Mononuclear cell (primary cell): ENCODE measurements at regions not wholly inside any gene's neighbourhood (a gene's known extent, or its start where the extent isn't known, plus 50 kb on each side); places are given as distances from the start of the nearest gene placed in this dataset.

Experiments
- H3K27me3 ChIP-seq: 2 replicates; pipeline ENCODE4 v1.6.0; 2011; ENCODE audit warnings: low read length, control low read depth; ENCODE audit not compliant: insufficient read depth
- H3K4me1 ChIP-seq: 2 replicates; pipeline ENCODE4 v1.5.1; 2011; ENCODE audit warnings: mild to moderate bottlenecking, low read length, control low read depth; ENCODE audit not compliant: insufficient read depth
- H3K4me3 ChIP-seq: 2 replicates; pipeline ENCODE4 v1.5.1; 2011; ENCODE audit warnings: mild to moderate bottlenecking, low read length, moderate library complexity
- H3K9me3 ChIP-seq: 2 replicates; pipeline ENCODE4 v1.5.1; 2011; ENCODE audit warnings: low read depth, mild to moderate bottlenecking, control low read depth, low read length

GRCh38 chr6:82013561-82014530, 233.7 kb downstream of the IBTK start:
- Histone ChIP-seq H3K27me3 (no peaks in the 10 kb centered on the region), H3K9me3 (no peaks in the 10 kb centered on the region), H3K4me3 (no peak overlapping the region), H3K4me1 (no peaks in the 10 kb centered on the region)

GRCh38 chr6:82006027-82006738, 241.4 kb downstream of the IBTK start:
- Histone ChIP-seq H3K4me3 (no peak overlapping the region), H3K27me3 (no peaks in the 10 kb centered on the region), H3K9me3 (no peaks in the 10 kb centered on the region), H3K4me1 (peaks cover 4% of the 10 kb centered on the region)

- Histone ChIP-seq H3K4me1 (peaks cover 15% of the 10 kb centered on the region), H3K4me3 (no peak overlapping the region), H3K27me3 (no peaks in the 10 kb centered on the region), H3K9me3 (no peaks in the 10 kb centered on the region)
Observed at GRCh38 chr6:82000551-82000950, 247.0 kb downstream of the IBTK start.

- Histone ChIP-seq H3K4me3 (no peak overlapping the region), H3K27me3 (no peaks in the 10 kb centered on the region), H3K4me1 (peaks cover 11% of the 10 kb centered on the region), H3K9me3 (no peaks in the 10 kb centered on the region)
Observed at GRCh38 chr6:81999826-82000225, 247.3 kb upstream of the TENT5A start.

- Histone ChIP-seq H3K9me3 (no peaks in the 10 kb centered on the region), H3K27me3 (no peaks in the 10 kb centered on the region), H3K4me3 (no peak overlapping the region), H3K4me1 (peaks cover 11% of the 10 kb centered on the region)
Observed at GRCh38 chr6:81999270-81999669, 246.8 kb upstream of the TENT5A start.

GRCh38 chr6:81998432-81998831, 246.0 kb upstream of the TENT5A start:
- Histone ChIP-seq H3K9me3 (no peaks in the 10 kb centered on the region), H3K4me3 (no peak overlapping the region), H3K4me1 (peaks cover 11% of the 10 kb centered on the region), H3K27me3 (no peaks in the 10 kb centered on the region)

- Histone ChIP-seq H3K4me1 (peaks cover 11% of the 10 kb centered on the region), H3K4me3 (no peak overlapping the region), H3K27me3 (no peaks in the 10 kb centered on the region), H3K9me3 (no peaks in the 10 kb centered on the region)
Observed at GRCh38 chr6:81997090-81997926, 244.8 kb upstream of the TENT5A start.

GRCh38 chr6:81996414-81996813, 243.9 kb upstream of the TENT5A start:
- H3K27me3 ChIP-seq, result no peaks in the 10 kb centered on the region
- H3K4me1 ChIP-seq, result peaks cover 11% of the 10 kb centered on the region

GRCh38 chr6:81995548-81996289, 243.2 kb upstream of the TENT5A start:
- no peaks in the 10 kb centered on the region for H3K27me3 ChIP-seq
- H3K9me3 ChIP-seq, result no peaks in the 10 kb centered on the region
- H3K4me3 ChIP-seq, result no peak overlapping the region
- peaks cover 11% of the 10 kb centered on the region for H3K4me1 ChIP-seq

More at GRCh38 chr6:81996414-81996813, 243.9 kb upstream of the TENT5A start:
- Histone ChIP-seq H3K4me3 (no peak overlapping the region), H3K9me3 (no peaks in the 10 kb centered on the region)

GRCh38 chr6:81988871-81989270, 236.4 kb upstream of the TENT5A start:
- Histone ChIP-seq H3K4me1 (no peaks in the 10 kb centered on the region), H3K27me3 (no peaks in the 10 kb centered on the region), H3K4me3 (no peak overlapping the region), H3K9me3 (no peaks in the 10 kb centered on the region)

- H3K27me3 ChIP-seq, result no peaks in the 10 kb centered on the region
- H3K4me3 ChIP-seq, result no peak overlapping the region
- no peaks in the 10 kb centered on the region for H3K4me1 ChIP-seq
- no peaks in the 10 kb centered on the region for H3K9me3 ChIP-seq
Observed at GRCh38 chr6:81988446-81988845, 236.0 kb upstream of the TENT5A start.

GRCh38 chr6:81987293-81987692, 234.8 kb upstream of the TENT5A start:
- no peaks in the 10 kb centered on the region for H3K27me3 ChIP-seq
- H3K4me3 ChIP-seq, result no peak overlapping the region
- H3K4me1 ChIP-seq, result no peaks in the 10 kb centered on the region
- H3K9me3 ChIP-seq, result no peaks in the 10 kb centered on the region

GRCh38 chr6:81985191-81985590, 232.7 kb upstream of the TENT5A start:
- Histone ChIP-seq H3K27me3 (no peaks in the 10 kb centered on the region), H3K4me3 (no peak overlapping the region), H3K9me3 (no peaks in the 10 kb centered on the region), H3K4me1 (no peaks in the 10 kb centered on the region)

GRCh38 chr6:81984599-81984998, 232.1 kb upstream of the TENT5A start:
- Histone ChIP-seq H3K27me3 (no peaks in the 10 kb centered on the region), H3K4me1 (no peaks in the 10 kb centered on the region), H3K9me3 (no peaks in the 10 kb centered on the region), H3K4me3 (no peak overlapping the region)
